ENCODE measurements at regions not wholly inside any gene's neighbourhood (a gene's known extent, or its start where the extent isn't known, plus 50 kb on each side); places are given as distances from the start of the nearest gene placed in this dataset.

- ATAC-seq = no peak
- TF ChIP-seq BACH2 (CRISPR knock-in tag; IDR thresholded peaks at IDR 0.05; ENCODE audit: borderline replicate concordance) (no peak), OSR1 (CRISPR knock-in tag; IDR thresholded peaks at IDR 0.05) (no peak), POU6F1 (CRISPR knock-in tag; IDR thresholded peaks at IDR 0.05; ENCODE audit: borderline replicate concordance, low read depth) (no peak), ESRRG (CRISPR knock-in tag; IDR thresholded peaks at IDR 0.05) (no peak), ZC3H10 (CRISPR knock-in tag; IDR thresholded peaks at IDR 0.05) (no peak), TCF4 (CRISPR knock-in tag; IDR thresholded peaks at IDR 0.05; ENCODE audit: borderline replicate concordance) (no peak), PATZ1 (CRISPR knock-in tag; IDR thresholded peaks at IDR 0.05; ENCODE audit: borderline replicate concordance) (no peak), SNAI2 (CRISPR knock-in tag; IDR thresholded peaks at IDR 0.05) (no peak), CSRNP3 (CRISPR knock-in tag; IDR thresholded peaks at IDR 0.05) (no peak), ZFP3 (CRISPR knock-in tag; IDR thresholded peaks at IDR 0.05) (no peak), CSDC2 (CRISPR knock-in tag; IDR thresholded peaks at IDR 0.05) (no peak)
These were observed 556.9 kb downstream of the DNAJB9 start for GRCh38 chr7:109126404-109127050.

DNA sequence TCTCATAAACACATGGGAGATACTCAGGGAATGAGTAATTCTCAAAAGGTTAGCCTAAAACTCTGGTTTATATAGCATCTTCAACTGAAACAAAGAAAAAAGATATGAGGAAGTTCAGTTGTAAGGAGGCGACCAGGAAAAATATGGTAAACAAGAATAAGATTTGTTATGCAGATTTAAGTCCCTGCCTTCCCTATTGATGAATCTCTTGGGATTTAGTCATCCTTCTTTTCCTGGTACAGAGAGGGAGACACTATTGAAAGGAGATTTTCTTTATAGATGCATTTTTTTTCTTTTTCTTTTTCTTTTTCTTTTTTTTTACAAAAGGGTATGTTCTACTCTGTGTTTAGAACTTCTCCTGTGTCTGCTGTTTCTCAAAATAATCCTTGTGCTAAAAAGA, 557.5 kb downstream of the DNAJB9 start:
- TF ChIP-seq CSDC2 (CRISPR knock-in tag; IDR thresholded peaks at IDR 0.05) (no peak), POU6F1 (CRISPR knock-in tag; IDR thresholded peaks at IDR 0.05; ENCODE audit: borderline replicate concordance, low read depth) (no peak), ZC3H10 (CRISPR knock-in tag; IDR thresholded peaks at IDR 0.05) (no peak), ARNTL (CRISPR knock-in tag; IDR thresholded peaks at IDR 0.05; ENCODE audit: borderline replicate concordance, low read depth) (no peak), PPARA (CRISPR knock-in tag; IDR thresholded peaks at IDR 0.05; ENCODE audit: borderline replicate concordance) (no peak), ZFP30 (CRISPR knock-in tag; IDR thresholded peaks at IDR 0.05) (no peak), ZFP3 (CRISPR knock-in tag; IDR thresholded peaks at IDR 0.05) (no peak), ISL1 (CRISPR knock-in tag; IDR thresholded peaks at IDR 0.05) (no peak), TCF4 (CRISPR knock-in tag; IDR thresholded peaks at IDR 0.05; ENCODE audit: borderline replicate concordance) (no peak), TOX (CRISPR knock-in tag; IDR thresholded peaks at IDR 0.05; ENCODE audit: borderline replicate concordance) (no peak), OSR1 (CRISPR knock-in tag; IDR thresholded peaks at IDR 0.05) (no peak), PATZ1 (CRISPR knock-in tag; IDR thresholded peaks at IDR 0.05; ENCODE audit: borderline replicate concordance) (no peak), ZNF8 (CRISPR knock-in tag; IDR thresholded peaks at IDR 0.05) (no peak), RARB (CRISPR knock-in tag; IDR thresholded peaks at IDR 0.05) (no peak), CSRNP3 (CRISPR knock-in tag; IDR thresholded peaks at IDR 0.05) (no peak), TSHZ2 (CRISPR knock-in tag; IDR thresholded peaks at IDR 0.05) (no peak), ZNF565 (CRISPR knock-in tag; conservative IDR thresholded peaks at IDR 0.05; ENCODE audit: low read depth) (no peak), ZNF70 (CRISPR knock-in tag; IDR thresholded peaks at IDR 0.05) (no peak), BACH2 (CRISPR knock-in tag; IDR thresholded peaks at IDR 0.05; ENCODE audit: borderline replicate concordance) (no peak)
- TF ChIP-seq, protein P1, sequence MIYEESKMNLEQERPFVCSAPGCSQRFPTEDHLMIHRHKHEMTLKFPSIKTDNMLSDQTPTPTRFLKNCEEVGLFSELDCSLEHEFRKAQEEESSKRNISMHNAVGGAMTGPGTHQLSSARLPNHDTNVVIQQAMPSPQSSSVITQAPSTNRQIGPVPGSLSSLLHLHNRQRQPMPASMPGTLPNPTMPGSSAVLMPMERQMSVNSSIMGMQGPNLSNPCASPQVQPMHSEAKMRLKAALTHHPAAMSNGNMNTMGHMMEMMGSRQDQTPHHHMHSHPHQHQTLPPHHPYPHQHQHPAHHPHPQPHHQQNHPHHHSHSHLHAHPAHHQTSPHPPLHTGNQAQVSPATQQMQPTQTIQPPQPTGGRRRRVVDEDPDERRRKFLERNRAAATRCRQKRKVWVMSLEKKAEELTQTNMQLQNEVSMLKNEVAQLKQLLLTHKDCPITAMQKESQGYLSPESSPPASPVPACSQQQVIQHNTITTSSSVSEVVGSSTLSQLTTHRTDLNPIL (CRISPR knock-in tag; IDR thresholded peaks at IDR 0.05; ENCODE audit: low read depth) = no peak
- ATAC-seq = no peak

Data from SK-N-SH treated with all-trans-retinoic acid at 6 μM for 48 hours (cell line).